ENCODE measurements at regions not wholly inside any gene's neighbourhood (a gene's known extent, or its start where the extent isn't known, plus 50 kb on each side); places are given as distances from the start of the nearest gene placed in this dataset.
"Not testable (repeated sequence)": the region's sequence is repeated elsewhere in the genome, so short reads cannot be mapped to it uniquely, and the experiment has no call there.

DNA sequence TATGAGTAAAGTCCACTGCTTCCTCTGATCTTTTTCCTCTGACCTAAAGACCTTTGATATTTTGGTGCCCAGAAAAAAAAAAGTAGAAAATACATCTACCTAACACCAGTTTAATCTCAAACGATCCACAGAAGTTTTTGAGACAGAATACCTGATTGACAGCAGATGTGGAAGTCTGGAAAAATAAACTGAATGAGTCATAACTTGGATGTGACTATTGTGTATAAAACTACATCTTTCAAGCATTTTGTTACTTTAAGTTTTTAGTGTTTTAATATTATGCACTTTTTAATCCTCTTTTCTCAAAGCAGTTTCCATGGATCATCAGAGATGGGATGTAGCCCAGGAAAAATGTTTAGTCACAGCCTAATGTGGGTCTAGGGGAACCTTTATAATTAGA is 216.1 kb downstream of the SLITRK1 start:
- Histone ChIP-seq H3K27ac (ENCODE audit: low read length) (no peak overlapping the region), H3K9me3 (ENCODE audit: low read length) (no peaks in the 10 kb centered on the region), H2AFZ (ENCODE audit: low read depth, low read length) (no peak overlapping the region), H3F3A (ENCODE audit: insufficient read depth, low read length, poor library complexity, severe bottlenecking) (no peaks in the 10 kb centered on the region), H3K4me3 (ENCODE audit: low read length) (no peak overlapping the region), H3K36me3 (ENCODE audit: insufficient read depth, low read length) (no peaks in the 10 kb centered on the region), H4K20me1 (ENCODE audit: insufficient read depth) (no peaks in the 10 kb centered on the region), H3K79me2 (replicated peaks; ENCODE audit: insufficient read depth, low read length) (no peaks in the 10 kb centered on the region), H3K27me3 (ENCODE audit: insufficient read depth, low read depth, low read length) (no peaks in the 10 kb centered on the region), H3K4me2 (ENCODE audit: low read length) (no peak overlapping the region), H3K9me2 (ENCODE audit: insufficient read depth, low read length) (no peaks in the 10 kb centered on the region), H3K9ac (ENCODE audit: low read length) (no peak overlapping the region)
- TF ChIP-seq, protein P1, sequence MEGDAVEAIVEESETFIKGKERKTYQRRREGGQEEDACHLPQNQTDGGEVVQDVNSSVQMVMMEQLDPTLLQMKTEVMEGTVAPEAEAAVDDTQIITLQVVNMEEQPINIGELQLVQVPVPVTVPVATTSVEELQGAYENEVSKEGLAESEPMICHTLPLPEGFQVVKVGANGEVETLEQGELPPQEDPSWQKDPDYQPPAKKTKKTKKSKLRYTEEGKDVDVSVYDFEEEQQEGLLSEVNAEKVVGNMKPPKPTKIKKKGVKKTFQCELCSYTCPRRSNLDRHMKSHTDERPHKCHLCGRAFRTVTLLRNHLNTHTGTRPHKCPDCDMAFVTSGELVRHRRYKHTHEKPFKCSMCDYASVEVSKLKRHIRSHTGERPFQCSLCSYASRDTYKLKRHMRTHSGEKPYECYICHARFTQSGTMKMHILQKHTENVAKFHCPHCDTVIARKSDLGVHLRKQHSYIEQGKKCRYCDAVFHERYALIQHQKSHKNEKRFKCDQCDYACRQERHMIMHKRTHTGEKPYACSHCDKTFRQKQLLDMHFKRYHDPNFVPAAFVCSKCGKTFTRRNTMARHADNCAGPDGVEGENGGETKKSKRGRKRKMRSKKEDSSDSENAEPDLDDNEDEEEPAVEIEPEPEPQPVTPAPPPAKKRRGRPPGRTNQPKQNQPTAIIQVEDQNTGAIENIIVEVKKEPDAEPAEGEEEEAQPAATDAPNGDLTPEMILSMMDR (IDR thresholded peaks at IDR 0.05; ENCODE audit: poor library complexity, severe bottlenecking), result no peak
- TF ChIP-seq SMC3 (conservative IDR thresholded peaks at IDR 0.05; ENCODE audit: poor library complexity) (no peak), RAD21 (conservative IDR thresholded peaks at IDR 0.05) (no peak), TAF1 (IDR thresholded peaks at IDR 0.05; ENCODE audit: low read depth) (no peak), MXI1 (conservative IDR thresholded peaks at IDR 0.05; ENCODE audit: poor library complexity, severe bottlenecking) (no peak), EP300 (conservative IDR thresholded peaks at IDR 0.05; ENCODE audit: poor library complexity, severe bottlenecking) (no peak), EZH2 (IDR thresholded peaks at IDR 0.05; ENCODE audit: borderline replicate concordance, insufficient read depth, low read length, poor library complexity, severe bottlenecking) (no peak)
- TF ChIP-seq, protein P2, sequence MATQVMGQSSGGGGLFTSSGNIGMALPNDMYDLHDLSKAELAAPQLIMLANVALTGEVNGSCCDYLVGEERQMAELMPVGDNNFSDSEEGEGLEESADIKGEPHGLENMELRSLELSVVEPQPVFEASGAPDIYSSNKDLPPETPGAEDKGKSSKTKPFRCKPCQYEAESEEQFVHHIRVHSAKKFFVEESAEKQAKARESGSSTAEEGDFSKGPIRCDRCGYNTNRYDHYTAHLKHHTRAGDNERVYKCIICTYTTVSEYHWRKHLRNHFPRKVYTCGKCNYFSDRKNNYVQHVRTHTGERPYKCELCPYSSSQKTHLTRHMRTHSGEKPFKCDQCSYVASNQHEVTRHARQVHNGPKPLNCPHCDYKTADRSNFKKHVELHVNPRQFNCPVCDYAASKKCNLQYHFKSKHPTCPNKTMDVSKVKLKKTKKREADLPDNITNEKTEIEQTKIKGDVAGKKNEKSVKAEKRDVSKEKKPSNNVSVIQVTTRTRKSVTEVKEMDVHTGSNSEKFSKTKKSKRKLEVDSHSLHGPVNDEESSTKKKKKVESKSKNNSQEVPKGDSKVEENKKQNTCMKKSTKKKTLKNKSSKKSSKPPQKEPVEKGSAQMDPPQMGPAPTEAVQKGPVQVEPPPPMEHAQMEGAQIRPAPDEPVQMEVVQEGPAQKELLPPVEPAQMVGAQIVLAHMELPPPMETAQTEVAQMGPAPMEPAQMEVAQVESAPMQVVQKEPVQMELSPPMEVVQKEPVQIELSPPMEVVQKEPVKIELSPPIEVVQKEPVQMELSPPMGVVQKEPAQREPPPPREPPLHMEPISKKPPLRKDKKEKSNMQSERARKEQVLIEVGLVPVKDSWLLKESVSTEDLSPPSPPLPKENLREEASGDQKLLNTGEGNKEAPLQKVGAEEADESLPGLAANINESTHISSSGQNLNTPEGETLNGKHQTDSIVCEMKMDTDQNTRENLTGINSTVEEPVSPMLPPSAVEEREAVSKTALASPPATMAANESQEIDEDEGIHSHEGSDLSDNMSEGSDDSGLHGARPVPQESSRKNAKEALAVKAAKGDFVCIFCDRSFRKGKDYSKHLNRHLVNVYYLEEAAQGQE (IDR thresholded peaks at IDR 0.05; ENCODE audit: borderline replicate concordance), result no peak

DNA sequence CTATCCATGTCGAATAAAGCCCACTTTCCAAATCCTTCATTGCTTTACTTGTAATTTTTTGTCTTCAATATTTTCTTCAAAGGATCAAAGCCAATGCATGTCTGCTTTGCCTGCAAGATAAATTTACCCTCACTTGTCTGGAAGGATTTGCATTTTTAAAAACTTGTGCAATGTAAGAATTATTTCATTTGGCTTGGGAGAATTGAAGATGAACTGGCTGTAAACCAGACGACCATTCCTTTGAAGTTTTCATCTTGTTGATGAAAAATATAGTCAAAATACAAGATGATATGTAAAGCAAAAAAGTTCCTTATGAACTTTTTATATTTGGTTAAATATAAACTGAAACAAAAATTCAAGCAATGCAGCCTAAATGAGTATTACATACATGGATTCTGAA is 225.0 kb downstream of the SLITRK1 start:
- H3K36me3 ChIP-seq (ENCODE audit: insufficient read depth, low read length), result no peaks in the 10 kb centered on the region
- no peak overlapping the region for H3K27ac ChIP-seq (ENCODE audit: low read length)
- TF ChIP-seq MXI1 (conservative IDR thresholded peaks at IDR 0.05; ENCODE audit: poor library complexity, severe bottlenecking), result no peak
- TF ChIP-seq EZH2 (IDR thresholded peaks at IDR 0.05; ENCODE audit: borderline replicate concordance, insufficient read depth, low read length, poor library complexity, severe bottlenecking), result no peak
- no peak for TF ChIP-seq EP300 (conservative IDR thresholded peaks at IDR 0.05; ENCODE audit: poor library complexity, severe bottlenecking)
- TF ChIP-seq TAF1 (IDR thresholded peaks at IDR 0.05; ENCODE audit: low read depth), result no peak

DNA sequence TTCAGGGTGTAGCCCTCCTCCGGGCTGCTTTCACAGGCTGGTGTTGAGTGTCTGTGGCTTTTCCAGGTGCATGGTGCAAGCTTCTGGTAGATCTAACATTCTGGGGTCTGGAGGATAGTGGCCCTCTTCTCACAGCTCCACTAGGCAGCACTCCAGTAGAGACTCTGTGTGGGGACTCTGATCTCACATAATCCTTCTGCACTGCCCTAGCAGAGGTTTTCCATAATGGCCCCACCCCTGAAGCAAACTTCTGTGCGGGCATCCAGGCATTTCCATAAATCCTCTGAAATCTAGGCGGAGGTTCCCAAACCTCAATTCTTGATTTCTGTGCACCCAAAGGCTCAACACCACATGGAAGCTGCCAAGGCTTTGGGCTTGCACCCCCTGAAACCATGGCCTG is 239.7 kb downstream of the SLITRK1 start:
- H4K20me1 ChIP-seq (ENCODE audit: insufficient read depth); H3K9me2 ChIP-seq (ENCODE audit: insufficient read depth, low read length); H3F3A ChIP-seq (ENCODE audit: insufficient read depth, low read length, poor library complexity, severe bottlenecking); H3K4me3 ChIP-seq (ENCODE audit: low read length); H3K4me2 ChIP-seq (ENCODE audit: low read length); H3K9ac ChIP-seq (ENCODE audit: low read length); H3K27ac ChIP-seq (ENCODE audit: low read length); H2AFZ ChIP-seq (ENCODE audit: low read depth, low read length); H3K9me3 ChIP-seq (ENCODE audit: low read length); H3K79me2 ChIP-seq (replicated peaks; ENCODE audit: insufficient read depth, low read length); H3K36me3 ChIP-seq (ENCODE audit: insufficient read depth, low read length); H3K27me3 ChIP-seq (ENCODE audit: insufficient read depth, low read depth, low read length): not testable (repeated sequence)

More for the DNA sequence above, 225.0 kb downstream of the SLITRK1 start:
- H4K20me1 ChIP-seq (ENCODE audit: insufficient read depth), result no peaks in the 10 kb centered on the region
- H3K4me3 ChIP-seq (ENCODE audit: low read length), result no peak overlapping the region
- H3K9ac ChIP-seq (ENCODE audit: low read length), result no peak overlapping the region
- H3K9me2 ChIP-seq (ENCODE audit: insufficient read depth, low read length), result no peaks in the 10 kb centered on the region
- no peaks in the 10 kb centered on the region for H3K79me2 ChIP-seq (replicated peaks; ENCODE audit: insufficient read depth, low read length)
- no peak overlapping the region for H3K4me2 ChIP-seq (ENCODE audit: low read length)
- no peaks in the 10 kb centered on the region for H3K27me3 ChIP-seq (ENCODE audit: insufficient read depth, low read depth, low read length)
- no peak overlapping the region for H2AFZ ChIP-seq (ENCODE audit: low read depth, low read length)
- H3K9me3 ChIP-seq (ENCODE audit: low read length), result no peaks in the 10 kb centered on the region
- H3F3A ChIP-seq (ENCODE audit: insufficient read depth, low read length, poor library complexity, severe bottlenecking), result no peaks in the 10 kb centered on the region
